OCI-LY7 (cell line): ENCODE measurements at regions not wholly inside any gene's neighbourhood (a gene's known extent, or its start where the extent isn't known, plus 50 kb on each side); places are given as distances from the start of the nearest gene placed in this dataset.
A peak's percentile ranks its signal among the peaks of the same experiment; 100 is the strongest.
"Not testable (repeated sequence)": the region's sequence is repeated elsewhere in the genome, so short reads cannot be mapped to it uniquely, and the experiment has no call there.

Experiments used
- BruUV-seq: library from RNA; stranded (reverse); fragments of 400-500 nt; replicated peaks from 2 replicates; lab custom pipeline; 2021; lab: Mats Ljungman, UMichigan
- CTCF ChIA-PET: fragments of 300-600 bp; sonication (Branson Sonifier 250); formaldehyde crosslinking; loops from one replicate; lab custom pipeline; 2022; ENCODE audit warnings: antibody characterized with exemption; ENCODE audit not compliant: unreplicated experiment; lab: Charles Lee
- POLR2A ChIA-PET: fragments of 300-600 bp; sonication (Branson Sonifier 250); formaldehyde crosslinking; loops from one replicate; lab custom pipeline; 2022; ENCODE audit warnings: antibody characterized with exemption; lab: Charles Lee
- DNase-seq: peaks from one replicate; pipeline ENCODE4 v3.0.0-alpha.2; 2015; ENCODE audit warnings: low spot score
- H2AFZ ChIP-seq: fragments of 200-600 bp; sonication (generic), shearing (Covaris generic); 2 replicates; pipeline ENCODE4 v1.6.1; 2014; ENCODE audit warnings: mild to moderate bottlenecking, antibody characterized with exemption, low read length, moderate library complexity
- H3K27ac ChIP-seq: fragments of 200-600 bp; sonication (generic); 2 replicates; pipeline ENCODE4 v1.5.1; 2014; ENCODE audit warnings: mixed run types, low read depth, mild to moderate bottlenecking, moderate library complexity, low read length, inconsistent platforms; ENCODE audit not compliant: poor library complexity, severe bottlenecking
- H3K36me3 ChIP-seq: fragments of 200-600 bp; sonication (generic); 2 replicates; pipeline ENCODE4 v1.6.1; 2014; ENCODE audit warnings: mild to moderate bottlenecking, antibody characterized with exemption, low read length, moderate library complexity, mixed read lengths; ENCODE audit not compliant: insufficient read depth
- H3K4me1 ChIP-seq: fragments of 200-600 bp; sonication (generic); 2 replicates; pipeline ENCODE4 v1.5.1; 2014; ENCODE audit warnings: mild to moderate bottlenecking, low read length; ENCODE audit not compliant: insufficient read depth, poor library complexity, severe bottlenecking
- H3K4me2 ChIP-seq: fragments of 200-600 bp; sonication (generic); 2 replicates; pipeline ENCODE4 v1.6.1; 2014; ENCODE audit warnings: mild to moderate bottlenecking, low read length
- H3K4me3 ChIP-seq: fragments of 200-600 bp; sonication (generic); 2 replicates; pipeline ENCODE4 v1.5.1; 2014; ENCODE audit warnings: mild to moderate bottlenecking, low read depth, low read length; ENCODE audit not compliant: poor library complexity, severe bottlenecking
- H3K79me2 ChIP-seq: fragments of 200-600 bp; sonication (generic); 2 replicates; pipeline ENCODE4 v1.6.1; 2016; ENCODE audit warnings: low read depth, mild to moderate bottlenecking, low read length, moderate library complexity, mixed read lengths; ENCODE audit not compliant: insufficient read depth
- H3K9me2 ChIP-seq: fragments of 200-600 bp; sonication (generic); 2 replicates; pipeline ENCODE4 v1.6.1; 2016; ENCODE audit warnings: mild to moderate bottlenecking, low read length, mixed read lengths; ENCODE audit not compliant: insufficient read depth
- H3K9me3 ChIP-seq: fragments of 200-600 bp; sonication (generic); 2 replicates; pipeline ENCODE4 v1.6.1; 2014; ENCODE audit warnings: mild to moderate bottlenecking, mixed run types, low read length, mixed read lengths
- H4K20me1 ChIP-seq: fragments of 200-600 bp; sonication (generic); 2 replicates; pipeline ENCODE4 v1.6.1; 2014; ENCODE audit warnings: mild to moderate bottlenecking, antibody characterized with exemption, low read length, moderate library complexity, mixed read lengths; ENCODE audit not compliant: insufficient read depth
- CTCF ChIP-seq: fragments of 200-600 bp; sonication (generic); conservative IDR thresholded peaks from 2 replicates; pipeline ENCODE4 v1.5.1; 2014; ENCODE audit warnings: mild to moderate bottlenecking, antibody characterized with exemption, low read length, moderate library complexity, mixed read lengths
- EZH2phosphoT487 ChIP-seq: fragments of 200-600 bp; sonication (generic); IDR thresholded peaks from 2 replicates; pipeline ENCODE4 v1.6.1; 2018; ENCODE audit warnings: low read depth, borderline replicate concordance, mild to moderate bottlenecking, mixed run types, antibody characterized with exemption, low read length, moderate library complexity, mixed read lengths
- intact Hi-C: fragments of 100-400 bp; cut with micrococcal nuclease; formaldehyde crosslinking; loops from one replicate; pipeline ENCODE4 v1.10.0; 2022; ENCODE audit not compliant: unreplicated experiment

- H3K9me3 ChIP-seq = no peaks in the 10 kb centered on the region
- H4K20me1 ChIP-seq = no peaks in the 10 kb centered on the region
- H3K9me2 ChIP-seq = no peaks in the 10 kb centered on the region
- no peak overlapping the region for H3K4me2 ChIP-seq
- H3K4me1 ChIP-seq = peaks cover 4% of the 10 kb centered on the region
- TF ChIP-seq EZH2phosphoT487 = no peak
- TF ChIP-seq CTCF = peak; percentile 68
- H2AFZ ChIP-seq = no peak overlapping the region
- CTCF ChIA-PET = no interaction called here
- intact Hi-C loops = loop anchor here (5.0 kb wide), 2 partner anchors 322 to 882 kb away; no protein-coding TSS in a partner anchor
- peak; percentile 39 for DNase-seq
- H3K27ac ChIP-seq = no peak overlapping the region
- H3K36me3 ChIP-seq = no peaks in the 10 kb centered on the region
- BruUV-seq = no TSS peak
- H3K79me2 ChIP-seq = no peaks in the 10 kb centered on the region
- POLR2A ChIA-PET = interaction anchor here (1.0 kb wide), 1 partner anchor 18 kb away, joined by 3 read pairs; no protein-coding TSS in a partner anchor
- H3K4me3 ChIP-seq = no peak overlapping the region
Measured at GRCh38 chrX:64570204-64570603, 175.0 kb upstream of the MTMR8 start.

GRCh38 chrX:64565348-64565747 is 170.1 kb upstream of the MTMR8 start:
- H3K9me3 ChIP-seq, CTCF ChIA-PET, intact Hi-C loops, BruUV-seq, H3K79me2 ChIP-seq, H3K36me3 ChIP-seq, H4K20me1 ChIP-seq, DNase-seq, H3K27ac ChIP-seq, H3K4me3 ChIP-seq, H3K4me1 ChIP-seq, H3K9me2 ChIP-seq, H3K4me2 ChIP-seq, H2AFZ ChIP-seq, POLR2A ChIA-PET: not testable (repeated sequence)

- H3K9me3 ChIP-seq, H3K4me2 ChIP-seq, DNase-seq, H4K20me1 ChIP-seq, POLR2A ChIA-PET, H3K36me3 ChIP-seq, H2AFZ ChIP-seq, CTCF ChIA-PET, BruUV-seq, H3K9me2 ChIP-seq, intact Hi-C loops, H3K79me2 ChIP-seq, H3K4me3 ChIP-seq, H3K27ac ChIP-seq, H3K4me1 ChIP-seq: not testable (repeated sequence)
Measured at GRCh38 chrX:64549236-64549635, 154.0 kb upstream of the MTMR8 start.

- H3K36me3 ChIP-seq = no peaks in the 10 kb centered on the region
- H4K20me1 ChIP-seq = no peaks in the 10 kb centered on the region
- no peak overlapping the region for H3K4me2 ChIP-seq
- H3K27ac ChIP-seq = no peak overlapping the region
- DNase-seq = no peak
- H3K4me3 ChIP-seq = no peak overlapping the region
- H3K9me2 ChIP-seq = no peaks in the 10 kb centered on the region
- no peaks in the 10 kb centered on the region for H3K4me1 ChIP-seq
- ChIA-PET CTCF (no interaction called here), POLR2A (no interaction called here)
- TF ChIP-seq EZH2phosphoT487 (no peak), CTCF (no peak)
- no peaks in the 10 kb centered on the region for H3K9me3 ChIP-seq
- no peak overlapping the region for H2AFZ ChIP-seq
- intact Hi-C loops = no loop called here
- BruUV-seq = no TSS peak
- no peaks in the 10 kb centered on the region for H3K79me2 ChIP-seq
Measured at GRCh38 chrX:64536736-64537135, 141.5 kb upstream of the MTMR8 start.
